Stimulated activated CD4-positive, alpha-beta T cell treated with anti-CD3 and anti-CD28 coated beads, Interleukin-4, amount 100 ng/mL, for 48 hours (primary cell): ENCODE measurements at regions not wholly inside any gene's neighbourhood (a gene's known extent, or its start where the extent isn't known, plus 50 kb on each side); places are given as distances from the start of the nearest gene placed in this dataset.
"Not testable (repeated sequence)": the region's sequence is repeated elsewhere in the genome, so short reads cannot be mapped to it uniquely, and the experiment has no call there.

Experiments
- DNase-seq, 2 donors: peaks; one replicate each; pipeline ENCODE4 v3.0.0-alpha.2; 2020; ENCODE audit warnings: low read depth in 2 of 2

- no peak for DNase-seq
These were observed 99.9 kb downstream of the AREG start for GRCh38 chr4:74544655-74545361.

- no peak for DNase-seq
These were observed 100.5 kb downstream of the AREG start for GRCh38 chr4:74545448-74545847.

- no peak for DNase-seq
These were observed 101.1 kb downstream of the AREG start for GRCh38 chr4:74546057-74546456.

- no peak for DNase-seq
These were observed 102.1 kb downstream of the AREG start for GRCh38 chr4:74547042-74547441.

GRCh38 chr4:74548561-74548960 lies 103.6 kb downstream of the AREG start:
- DNase-seq, result no peak

- no peak for DNase-seq
These were observed 105.0 kb downstream of the AREG start for GRCh38 chr4:74549936-74550335.

- DNase-seq, result no peak
These were observed 110.3 kb downstream of the AREG start for GRCh38 chr4:74555231-74555630.

GRCh38 chr4:74555843-74556242 lies 110.9 kb downstream of the AREG start:
- no peak for DNase-seq

- DNase-seq, result no peak
These were observed 114.9 kb downstream of the AREG start for GRCh38 chr4:74559853-74560252.

GRCh38 chr4:74567981-74568380 lies 123.0 kb downstream of the AREG start:
- DNase-seq, result no peak

GRCh38 chr4:74570095-74570494 lies 125.2 kb downstream of the AREG start:
- no peak for DNase-seq

- no peak for DNase-seq
These were observed 133.4 kb downstream of the AREG start for GRCh38 chr4:74578329-74578728.

- DNase-seq, result not testable (repeated sequence)
These were observed 133.9 kb downstream of the AREG start for GRCh38 chr4:74578865-74579264.

GRCh38 chr4:74583089-74583700 lies 138.3 kb downstream of the AREG start:
- DNase-seq, result no peak

- DNase-seq, result no peak
These were observed 138.8 kb downstream of the AREG start for GRCh38 chr4:74583757-74584156.

- DNase-seq, result no peak
These were observed 143.4 kb downstream of the AREG start for GRCh38 chr4:74588350-74588749.

GRCh38 chr4:74590476-74590875 lies 145.5 kb downstream of the AREG start:
- no peak for DNase-seq

GRCh38 chr4:74598611-74599325 lies 153.8 kb downstream of the AREG start:
- DNase-seq, result no peak

GRCh38 chr4:74603186-74603585 lies 158.2 kb downstream of the AREG start:
- DNase-seq, result no peak

GRCh38 chr4:74608151-74608949 lies 163.4 kb downstream of the AREG start:
- DNase-seq, result no peak

GRCh38 chr4:74610491-74610890 lies 165.6 kb downstream of the AREG start:
- DNase-seq, result no peak

- DNase-seq, result no peak
These were observed 167.9 kb downstream of the AREG start for GRCh38 chr4:74612837-74613236.
